ENCODE measurements at regions not wholly inside any gene's neighbourhood (a gene's known extent, or its start where the extent isn't known, plus 50 kb on each side); places are given as distances from the start of the nearest gene placed in this dataset.

DNA sequence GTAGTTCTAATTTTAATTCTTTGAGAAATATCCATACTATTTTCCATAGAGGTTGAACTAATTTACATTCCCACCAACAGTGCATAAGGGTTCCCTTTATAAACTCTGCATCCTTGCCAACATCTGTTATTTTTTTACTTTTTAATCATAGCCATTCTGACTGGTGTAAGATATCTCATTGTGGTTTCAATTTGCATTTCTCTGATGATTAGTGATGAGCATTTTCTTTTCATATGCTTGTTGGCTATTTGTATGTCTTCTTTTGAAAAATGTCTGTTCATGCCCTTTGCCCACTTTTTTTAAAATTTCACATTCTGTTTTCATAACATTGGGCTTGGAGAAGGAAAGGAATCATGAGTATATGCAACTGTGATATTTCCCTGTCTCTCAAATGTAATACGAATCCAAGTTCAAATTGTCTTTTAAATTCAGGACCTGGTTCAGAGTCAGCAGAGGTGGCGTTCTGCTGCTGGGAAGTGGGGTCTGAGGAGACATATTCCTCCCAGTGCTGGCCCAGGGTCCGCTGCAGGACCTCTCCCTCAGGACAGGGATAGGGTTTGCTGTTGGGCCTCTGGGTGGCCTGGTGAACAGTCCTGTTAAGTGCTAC is 81.2 kb upstream of the ETV6 start:
- H3K4me3 Mint-ChIP-seq: no peak overlapping the region
- DNase-seq: no peak
- H3K27me3 Mint-ChIP-seq (ENCODE audit: low read depth, poor library complexity): peaks cover 4% of the 10 kb centered on the region
- no peaks in the 10 kb centered on the region for H3K36me3 Mint-ChIP-seq (ENCODE audit: low read depth)
- no peak overlapping the region for H3K27ac Mint-ChIP-seq
- TF ChIP-seq, protein P1, sequence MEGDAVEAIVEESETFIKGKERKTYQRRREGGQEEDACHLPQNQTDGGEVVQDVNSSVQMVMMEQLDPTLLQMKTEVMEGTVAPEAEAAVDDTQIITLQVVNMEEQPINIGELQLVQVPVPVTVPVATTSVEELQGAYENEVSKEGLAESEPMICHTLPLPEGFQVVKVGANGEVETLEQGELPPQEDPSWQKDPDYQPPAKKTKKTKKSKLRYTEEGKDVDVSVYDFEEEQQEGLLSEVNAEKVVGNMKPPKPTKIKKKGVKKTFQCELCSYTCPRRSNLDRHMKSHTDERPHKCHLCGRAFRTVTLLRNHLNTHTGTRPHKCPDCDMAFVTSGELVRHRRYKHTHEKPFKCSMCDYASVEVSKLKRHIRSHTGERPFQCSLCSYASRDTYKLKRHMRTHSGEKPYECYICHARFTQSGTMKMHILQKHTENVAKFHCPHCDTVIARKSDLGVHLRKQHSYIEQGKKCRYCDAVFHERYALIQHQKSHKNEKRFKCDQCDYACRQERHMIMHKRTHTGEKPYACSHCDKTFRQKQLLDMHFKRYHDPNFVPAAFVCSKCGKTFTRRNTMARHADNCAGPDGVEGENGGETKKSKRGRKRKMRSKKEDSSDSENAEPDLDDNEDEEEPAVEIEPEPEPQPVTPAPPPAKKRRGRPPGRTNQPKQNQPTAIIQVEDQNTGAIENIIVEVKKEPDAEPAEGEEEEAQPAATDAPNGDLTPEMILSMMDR (IDR thresholded peaks at IDR 0.05): no peak
- H3K4me1 Mint-ChIP-seq: peaks cover 16% of the 10 kb centered on the region
- H3K9me3 Mint-ChIP-seq: peaks cover 8% of the 10 kb centered on the region

GRCh38 chr12:11568762-11569478 is 80.6 kb upstream of the ETV6 start:
- DNase-seq: no peak
- Mint-ChIP-seq H3K9me3 (peaks cover 15% of the 10 kb centered on the region), H3K27ac (peak overlapping the region; percentile 74), H3K4me1 (peaks cover 16% of the 10 kb centered on the region), H3K27me3 (ENCODE audit: low read depth, poor library complexity) (peaks cover 4% of the 10 kb centered on the region), H3K36me3 (ENCODE audit: low read depth) (peaks cover 2% of the 10 kb centered on the region), H3K4me3 (no peak overlapping the region)
- TF ChIP-seq, protein P1 (IDR thresholded peaks at IDR 0.05): no peak

GRCh38 chr12:11569716-11570115 is 79.8 kb upstream of the ETV6 start:
- DNase-seq: no peak
- peaks cover 22% of the 10 kb centered on the region for H3K9me3 Mint-ChIP-seq
- no peak overlapping the region for H3K4me3 Mint-ChIP-seq
- no peak overlapping the region for H3K27ac Mint-ChIP-seq
- peaks cover 4% of the 10 kb centered on the region for H3K36me3 Mint-ChIP-seq (ENCODE audit: low read depth)
- TF ChIP-seq, protein P1 (IDR thresholded peaks at IDR 0.05): no peak
- peaks cover 4% of the 10 kb centered on the region for H3K27me3 Mint-ChIP-seq (ENCODE audit: low read depth, poor library complexity)
- H3K4me1 Mint-ChIP-seq: peaks cover 16% of the 10 kb centered on the region

DNA sequence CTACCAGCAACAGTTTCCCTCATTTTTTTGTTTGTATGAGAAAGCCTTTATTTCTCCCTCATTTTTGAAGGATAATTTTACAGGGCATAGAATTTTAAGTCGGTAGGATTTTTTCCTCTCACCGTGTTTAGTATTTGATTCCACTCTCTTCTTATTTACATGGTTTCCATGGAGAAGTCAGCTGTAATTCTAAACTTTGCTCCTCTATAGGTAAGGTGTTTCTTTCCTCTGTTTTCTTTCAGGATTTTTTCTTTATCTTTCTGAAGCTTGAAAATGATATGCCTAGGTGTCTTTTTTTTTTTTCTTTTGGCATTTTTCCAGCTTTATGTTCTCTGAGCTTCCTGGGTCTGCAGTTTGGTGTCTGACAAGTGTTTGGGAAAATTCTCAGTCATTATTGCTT is 75.6 kb upstream of the ETV6 start:
- TF ChIP-seq, protein P1 (IDR thresholded peaks at IDR 0.05): no peak
- peaks cover 4% of the 10 kb centered on the region for H3K36me3 Mint-ChIP-seq (ENCODE audit: low read depth)
- peaks cover 11% of the 10 kb centered on the region for H3K27me3 Mint-ChIP-seq (ENCODE audit: low read depth, poor library complexity)

DNA sequence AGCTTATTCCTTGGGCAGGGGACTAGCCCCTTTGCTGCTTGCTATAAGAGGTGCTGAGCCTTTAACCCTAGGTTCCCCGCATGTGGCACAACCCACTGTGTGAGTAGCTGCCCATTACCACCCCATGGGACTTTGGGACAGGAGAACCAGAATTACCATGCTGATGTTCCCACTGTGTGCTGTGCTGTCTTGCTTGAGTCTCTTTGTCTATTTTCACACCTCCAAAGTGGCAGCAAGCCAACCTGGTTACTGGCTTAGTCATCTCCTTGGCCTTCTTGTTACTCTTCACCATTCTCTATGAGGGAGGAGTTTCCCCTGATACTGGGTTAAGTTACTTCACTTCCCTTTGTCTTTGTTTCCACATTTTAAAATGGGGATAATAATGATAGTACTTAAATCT is 73.4 kb upstream of the ETV6 start:
- Mint-ChIP-seq H3K4me3 (no peak overlapping the region), H3K36me3 (ENCODE audit: low read depth) (peaks cover 4% of the 10 kb centered on the region), H3K9me3 (peaks cover 22% of the 10 kb centered on the region), H3K27me3 (ENCODE audit: low read depth, poor library complexity) (peaks cover 10% of the 10 kb centered on the region), H3K4me1 (no peaks in the 10 kb centered on the region), H3K27ac (no peak overlapping the region)
- TF ChIP-seq, protein P1 (IDR thresholded peaks at IDR 0.05): no peak
- no peak for DNase-seq

More for the DNA sequence above, 75.6 kb upstream of the ETV6 start:
- no peak for DNase-seq
- Mint-ChIP-seq H3K4me1 (peaks cover 9% of the 10 kb centered on the region), H3K4me3 (no peak overlapping the region), H3K27ac (no peak overlapping the region), H3K9me3 (peaks cover 22% of the 10 kb centered on the region)

All from nephron progenitor cell (in vitro differentiated cells).